ENCODE measurements at regions not wholly inside any gene's neighbourhood (a gene's known extent, or its start where the extent isn't known, plus 50 kb on each side); places are given as distances from the start of the nearest gene placed in this dataset.
"Not testable (repeated sequence)": the region's sequence is repeated elsewhere in the genome, so short reads cannot be mapped to it uniquely, and the experiment has no call there.

- H3K79me2 ChIP-seq (ENCODE audit: low read length), result no peaks in the 10 kb centered on the region
- ChIA-PET CTCF (no interaction called here), POLR2A (ENCODE audit: unreplicated experiment) (no interaction called here)
- peaks cover 34% of the 10 kb centered on the region for H3K27me3 ChIP-seq (ENCODE audit: low read length)
- no peak overlapping the region for H3K4me2 ChIP-seq (ENCODE audit: low read length)
- no peaks in the 10 kb centered on the region for H4K20me1 ChIP-seq (ENCODE audit: low read length)
- no peaks in the 10 kb centered on the region for H3K9me2 ChIP-seq (replicated peaks; ENCODE audit: low read length)
- H3K9ac ChIP-seq (ENCODE audit: low read length), result no peak overlapping the region
- H3K4me1 ChIP-seq (ENCODE audit: insufficient read depth, low read length), result no peaks in the 10 kb centered on the region
- H3K27ac ChIP-seq (ENCODE audit: low read length), result no peak overlapping the region
- intact Hi-C loops (cut with micrococcal nuclease), result no loop called here
- no TSS peak for BruUV-seq (replicated peaks)
- TF ChIP-seq EZH2 (IDR thresholded peaks at IDR 0.05; ENCODE audit: low read length, unreplicated experiment), result no peak
- TF ChIP-seq EZH2phosphoT487 (IDR thresholded peaks at IDR 0.05; ENCODE audit: borderline replicate concordance, low read length), result no peak
- TF ChIP-seq, protein P1, sequence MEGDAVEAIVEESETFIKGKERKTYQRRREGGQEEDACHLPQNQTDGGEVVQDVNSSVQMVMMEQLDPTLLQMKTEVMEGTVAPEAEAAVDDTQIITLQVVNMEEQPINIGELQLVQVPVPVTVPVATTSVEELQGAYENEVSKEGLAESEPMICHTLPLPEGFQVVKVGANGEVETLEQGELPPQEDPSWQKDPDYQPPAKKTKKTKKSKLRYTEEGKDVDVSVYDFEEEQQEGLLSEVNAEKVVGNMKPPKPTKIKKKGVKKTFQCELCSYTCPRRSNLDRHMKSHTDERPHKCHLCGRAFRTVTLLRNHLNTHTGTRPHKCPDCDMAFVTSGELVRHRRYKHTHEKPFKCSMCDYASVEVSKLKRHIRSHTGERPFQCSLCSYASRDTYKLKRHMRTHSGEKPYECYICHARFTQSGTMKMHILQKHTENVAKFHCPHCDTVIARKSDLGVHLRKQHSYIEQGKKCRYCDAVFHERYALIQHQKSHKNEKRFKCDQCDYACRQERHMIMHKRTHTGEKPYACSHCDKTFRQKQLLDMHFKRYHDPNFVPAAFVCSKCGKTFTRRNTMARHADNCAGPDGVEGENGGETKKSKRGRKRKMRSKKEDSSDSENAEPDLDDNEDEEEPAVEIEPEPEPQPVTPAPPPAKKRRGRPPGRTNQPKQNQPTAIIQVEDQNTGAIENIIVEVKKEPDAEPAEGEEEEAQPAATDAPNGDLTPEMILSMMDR (conservative IDR thresholded peaks at IDR 0.05; ENCODE audit: low read depth, low read length), result no peak
- no peak overlapping the region for H3K4me3 ChIP-seq (ENCODE audit: low read length)
- ATAC-seq (no peak), DNase-seq (no peak)
- no peaks in the 10 kb centered on the region for H3K36me3 ChIP-seq (ENCODE audit: low read depth, low read length)
- H2AFZ ChIP-seq (ENCODE audit: low read length), result no peak overlapping the region
- H3F3A ChIP-seq (ENCODE audit: low read length, unreplicated experiment), result no peaks in the 10 kb centered on the region
- peaks cover 8% of the 10 kb centered on the region; the same call in 1 of the 2 replicates for H3K9me3 ChIP-seq (ENCODE audit: low read length)
These were observed 79.1 kb downstream of the MRPL36 start for GRCh38 chr5:1720396-1721110.

GRCh38 chr5:1719860-1720259, 79.8 kb downstream of the MRPL36 start:
- intact Hi-C loops (cut with micrococcal nuclease), result no loop called here

DNA sequence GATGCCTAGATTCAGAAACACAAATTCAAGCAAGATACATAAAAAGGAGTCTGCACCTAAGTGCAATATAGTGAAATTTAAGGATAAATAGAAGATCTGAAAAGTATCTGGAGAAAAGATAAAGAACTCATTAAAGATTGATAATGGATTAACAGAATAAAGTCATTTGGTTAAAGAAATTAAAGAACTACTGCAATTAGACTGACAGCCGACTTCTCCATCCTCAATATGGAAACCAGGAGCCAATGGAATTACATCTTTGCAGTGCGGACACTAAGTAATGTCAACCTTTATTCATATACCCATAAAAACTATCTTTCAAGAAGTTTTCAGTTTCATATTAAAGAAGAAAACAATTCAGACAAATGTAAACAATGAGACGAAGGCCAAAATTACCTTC, 81.0 kb downstream of the MRPL36 start:
- Histone ChIP-seq H3K27me3 (ENCODE audit: low read length) (peaks cover 30% of the 10 kb centered on the region), H3K27ac (ENCODE audit: low read length) (no peak overlapping the region), H3F3A (ENCODE audit: low read length, unreplicated experiment) (no peaks in the 10 kb centered on the region), H3K9me2 (replicated peaks; ENCODE audit: low read length) (no peaks in the 10 kb centered on the region), H3K36me3 (ENCODE audit: low read depth, low read length) (no peaks in the 10 kb centered on the region), H4K20me1 (ENCODE audit: low read length) (no peaks in the 10 kb centered on the region), H3K9ac (ENCODE audit: low read length) (no peak overlapping the region), H3K79me2 (ENCODE audit: low read length) (no peaks in the 10 kb centered on the region), H3K4me1 (ENCODE audit: insufficient read depth, low read length) (no peaks in the 10 kb centered on the region), H3K4me2 (ENCODE audit: low read length) (no peak overlapping the region), H3K4me3 (ENCODE audit: low read length) (no peak overlapping the region), H2AFZ (ENCODE audit: low read length) (no peak overlapping the region), H3K9me3 (ENCODE audit: low read length) (peaks cover 8% of the 10 kb centered on the region; the same call in 1 of the 2 replicates)
- ATAC-seq (no peak), DNase-seq (peak; percentile 8)
- TF ChIP-seq, protein P1 (conservative IDR thresholded peaks at IDR 0.05; ENCODE audit: low read depth, low read length), result no peak
- no peak for TF ChIP-seq EZH2 (IDR thresholded peaks at IDR 0.05; ENCODE audit: low read length, unreplicated experiment)
- no peak for TF ChIP-seq EZH2phosphoT487 (IDR thresholded peaks at IDR 0.05; ENCODE audit: borderline replicate concordance, low read length)
- intact Hi-C loops (cut with micrococcal nuclease), result no loop called here
- ChIA-PET CTCF (no interaction called here), POLR2A (ENCODE audit: unreplicated experiment) (no interaction called here)
- no TSS peak for BruUV-seq (replicated peaks)

More at GRCh38 chr5:1719860-1720259, 79.8 kb downstream of the MRPL36 start:
- Histone ChIP-seq H3K79me2 (ENCODE audit: low read length) (no peaks in the 10 kb centered on the region), H3K27ac (ENCODE audit: low read length) (no peak overlapping the region), H3K9me2 (replicated peaks; ENCODE audit: low read length) (no peaks in the 10 kb centered on the region), H2AFZ (ENCODE audit: low read length) (no peak overlapping the region), H3K4me2 (ENCODE audit: low read length) (no peak overlapping the region), H4K20me1 (ENCODE audit: low read length) (no peaks in the 10 kb centered on the region), H3K4me3 (ENCODE audit: low read length) (no peak overlapping the region), H3F3A (ENCODE audit: low read length, unreplicated experiment) (no peaks in the 10 kb centered on the region), H3K27me3 (ENCODE audit: low read length) (peaks cover 30% of the 10 kb centered on the region), H3K9me3 (ENCODE audit: low read length) (peaks cover 8% of the 10 kb centered on the region; the same call in 1 of the 2 replicates), H3K9ac (ENCODE audit: low read length) (no peak overlapping the region), H3K36me3 (ENCODE audit: low read depth, low read length) (no peaks in the 10 kb centered on the region), H3K4me1 (ENCODE audit: insufficient read depth, low read length) (no peaks in the 10 kb centered on the region)
- TF ChIP-seq EZH2 (IDR thresholded peaks at IDR 0.05; ENCODE audit: low read length, unreplicated experiment), result no peak
- no peak for TF ChIP-seq EZH2phosphoT487 (IDR thresholded peaks at IDR 0.05; ENCODE audit: borderline replicate concordance, low read length)
- TF ChIP-seq, protein P1 (conservative IDR thresholded peaks at IDR 0.05; ENCODE audit: low read depth, low read length), result no peak
- no TSS peak for BruUV-seq (replicated peaks)
- ATAC-seq (no peak), DNase-seq (no peak)
- ChIA-PET POLR2A (ENCODE audit: unreplicated experiment) (no interaction called here), CTCF (no interaction called here)

- H3K4me2 ChIP-seq (ENCODE audit: low read length); intact Hi-C loops (cut with micrococcal nuclease); POLR2A ChIA-PET (ENCODE audit: unreplicated experiment); ATAC-seq; DNase-seq; H3K79me2 ChIP-seq (ENCODE audit: low read length); H2AFZ ChIP-seq (ENCODE audit: low read length); H4K20me1 ChIP-seq (ENCODE audit: low read length); H3K4me3 ChIP-seq (ENCODE audit: low read length); H3K4me1 ChIP-seq (ENCODE audit: insufficient read depth, low read length); H3F3A ChIP-seq (ENCODE audit: low read length, unreplicated experiment); H3K27ac ChIP-seq (ENCODE audit: low read length); H3K9me3 ChIP-seq (ENCODE audit: low read length); H3K9me2 ChIP-seq (replicated peaks; ENCODE audit: low read length); CTCF ChIA-PET; H3K9ac ChIP-seq (ENCODE audit: low read length); H3K36me3 ChIP-seq (ENCODE audit: low read depth, low read length); BruUV-seq (replicated peaks): not testable (repeated sequence)
- peaks cover 32% of the 10 kb centered on the region for H3K27me3 ChIP-seq (ENCODE audit: low read length)
These were observed 89.5 kb downstream of the MRPL36 start for GRCh38 chr5:1710091-1710490.
